Eye (tissue), 1 donor: ENCODE measurements at regions not wholly inside any gene's neighbourhood (a gene's known extent, or its start where the extent isn't known, plus 50 kb on each side); places are given as distances from the start of the nearest gene placed in this dataset.

Source experiments
- DNase-seq: peaks from one replicate; pipeline ENCODE4 v3.0.0-alpha.2; 2015

- DNase-seq, result no peak
Observed at GRCh38 chr4:79016878-79017277, 77.6 kb upstream of the PAQR3 start.

- DNase-seq, result no peak
Observed at GRCh38 chr4:79015411-79015810, 76.2 kb upstream of the PAQR3 start.

GRCh38 chr4:79014230-79014629, 75.0 kb upstream of the PAQR3 start:
- no peak for DNase-seq

- DNase-seq, result no peak
Observed at GRCh38 chr4:79013756-79014155, 74.5 kb upstream of the PAQR3 start.

- no peak for DNase-seq
Observed at GRCh38 chr4:78990938-78991810, 51.9 kb upstream of the PAQR3 start.

- no peak for DNase-seq
Observed at GRCh38 chr4:78989697-78990270, 50.5 kb upstream of the PAQR3 start.
